Astrocyte of the cerebellum (primary cell): ENCODE measurements at regions not wholly inside any gene's neighbourhood (a gene's known extent, or its start where the extent isn't known, plus 50 kb on each side); places are given as distances from the start of the nearest gene placed in this dataset.

Source experiments
- DNase-seq: peaks from one replicate; pipeline ENCODE4 v3.0.0-alpha.2; 2011; ENCODE audit warnings: low read depth
- H3K4me3 ChIP-seq: 2 replicates; pipeline ENCODE4 v1.5.1; 2011; ENCODE audit warnings: mild to moderate bottlenecking, low read depth, low read length, moderate library complexity
- in situ Hi-C: cut with HindIII; loops from 2 replicates; pipeline ENCODE4 v1.10.0; 2017; ENCODE audit warnings: low sequenced_read_pairs
- TF ChIP-seq, protein P1 (sequence below): IDR thresholded peaks from 2 replicates; pipeline ENCODE4 v1.5.1; 2012; ENCODE audit warnings: low read length, low read depth, moderate library complexity, mild to moderate bottlenecking; ENCODE audit errors: missing control alignments

DNA sequence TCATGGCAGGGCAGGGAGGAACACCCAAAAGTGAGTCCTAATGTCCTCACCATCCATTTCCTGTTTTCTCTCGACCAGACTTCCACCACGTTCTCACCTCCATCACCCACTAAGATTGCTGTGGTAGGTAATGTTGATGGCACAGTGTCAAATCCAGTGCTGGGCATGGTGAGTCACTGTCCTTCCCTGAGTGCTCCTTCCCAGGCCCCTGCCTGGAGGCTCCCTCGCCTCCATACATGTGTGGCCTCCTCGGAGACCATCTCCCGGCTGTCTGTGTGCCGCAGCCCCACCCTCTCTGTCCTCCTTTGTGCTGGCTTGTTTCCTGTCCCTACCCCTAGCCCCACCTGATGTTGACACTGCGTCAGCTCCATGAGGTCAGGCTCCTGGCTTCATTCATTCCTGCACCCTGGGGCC is 177.5 kb downstream of the SYK start:
- H3K4me3 ChIP-seq, result no peak overlapping the region
- DNase-seq, result no peak
- in situ Hi-C loops, result no loop called here
- TF ChIP-seq, protein P1, sequence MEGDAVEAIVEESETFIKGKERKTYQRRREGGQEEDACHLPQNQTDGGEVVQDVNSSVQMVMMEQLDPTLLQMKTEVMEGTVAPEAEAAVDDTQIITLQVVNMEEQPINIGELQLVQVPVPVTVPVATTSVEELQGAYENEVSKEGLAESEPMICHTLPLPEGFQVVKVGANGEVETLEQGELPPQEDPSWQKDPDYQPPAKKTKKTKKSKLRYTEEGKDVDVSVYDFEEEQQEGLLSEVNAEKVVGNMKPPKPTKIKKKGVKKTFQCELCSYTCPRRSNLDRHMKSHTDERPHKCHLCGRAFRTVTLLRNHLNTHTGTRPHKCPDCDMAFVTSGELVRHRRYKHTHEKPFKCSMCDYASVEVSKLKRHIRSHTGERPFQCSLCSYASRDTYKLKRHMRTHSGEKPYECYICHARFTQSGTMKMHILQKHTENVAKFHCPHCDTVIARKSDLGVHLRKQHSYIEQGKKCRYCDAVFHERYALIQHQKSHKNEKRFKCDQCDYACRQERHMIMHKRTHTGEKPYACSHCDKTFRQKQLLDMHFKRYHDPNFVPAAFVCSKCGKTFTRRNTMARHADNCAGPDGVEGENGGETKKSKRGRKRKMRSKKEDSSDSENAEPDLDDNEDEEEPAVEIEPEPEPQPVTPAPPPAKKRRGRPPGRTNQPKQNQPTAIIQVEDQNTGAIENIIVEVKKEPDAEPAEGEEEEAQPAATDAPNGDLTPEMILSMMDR, result no peak

DNA sequence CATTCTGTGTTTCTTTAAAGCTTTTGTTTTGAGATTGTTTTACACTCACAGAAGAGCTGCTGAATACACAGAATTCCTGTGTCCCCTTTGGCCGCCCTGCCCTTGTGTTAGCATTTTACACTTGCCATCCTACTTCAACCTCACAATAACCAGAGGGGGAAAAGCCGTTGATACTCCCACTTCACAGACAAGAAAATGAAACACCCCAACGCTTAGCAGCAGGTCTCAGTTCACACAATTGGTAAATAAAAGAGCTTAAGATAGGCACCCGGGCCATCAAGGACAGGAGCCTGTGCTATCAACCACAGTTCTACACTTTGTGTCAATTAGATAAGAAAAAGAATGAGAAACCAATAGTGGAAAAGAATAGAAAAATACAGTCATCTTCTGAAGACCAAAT is 178.0 kb downstream of the SYK start:
- in situ Hi-C loops, result no loop called here
- TF ChIP-seq, protein P1, result no peak
- H3K4me3 ChIP-seq, result no peak overlapping the region
- no peak for DNase-seq

DNA sequence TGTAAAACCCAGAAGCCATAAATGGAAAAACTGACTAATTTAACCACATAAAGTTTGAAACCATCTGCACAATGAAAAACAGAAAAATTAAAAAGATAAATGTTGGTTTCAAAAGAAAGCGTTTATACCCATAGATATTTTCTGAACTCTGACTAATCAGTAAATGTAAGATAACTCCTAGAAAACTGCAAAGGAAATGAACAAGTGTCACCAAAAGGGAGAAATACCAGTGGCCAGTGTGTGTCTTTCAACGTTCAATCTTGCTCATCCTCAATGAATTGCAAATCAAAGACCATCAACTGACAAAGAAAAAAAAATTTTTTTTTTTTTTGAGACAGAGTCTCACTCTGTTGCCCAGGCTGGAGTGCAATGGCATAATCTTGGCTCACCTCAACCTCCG is 180.1 kb downstream of the SYK start:
- TF ChIP-seq, protein P1, result no peak
- DNase-seq, result no peak
- no peak overlapping the region for H3K4me3 ChIP-seq
- in situ Hi-C loops, result no loop called here

DNA sequence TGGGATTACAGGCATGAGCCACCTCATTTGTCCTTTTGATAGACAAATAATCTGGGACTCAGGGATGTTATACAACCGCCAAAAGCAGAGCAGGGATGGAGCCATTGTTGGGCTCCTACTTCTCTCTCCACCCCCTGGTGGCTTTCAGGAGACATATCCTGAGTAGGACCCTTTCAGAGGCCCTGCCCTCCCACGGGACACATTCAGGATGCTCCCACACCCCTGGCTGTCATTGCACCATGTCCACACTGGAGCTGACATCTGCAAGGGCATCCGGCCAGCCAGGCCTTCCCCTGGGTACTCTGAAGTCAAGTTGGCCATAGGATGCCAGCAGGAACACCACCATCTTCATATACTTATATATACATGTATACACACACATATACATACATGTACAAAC is 181.8 kb downstream of the SYK start:
- no peak overlapping the region for H3K4me3 ChIP-seq
- TF ChIP-seq, protein P1, result no peak
- no peak for DNase-seq
- in situ Hi-C loops, result no loop called here

DNA sequence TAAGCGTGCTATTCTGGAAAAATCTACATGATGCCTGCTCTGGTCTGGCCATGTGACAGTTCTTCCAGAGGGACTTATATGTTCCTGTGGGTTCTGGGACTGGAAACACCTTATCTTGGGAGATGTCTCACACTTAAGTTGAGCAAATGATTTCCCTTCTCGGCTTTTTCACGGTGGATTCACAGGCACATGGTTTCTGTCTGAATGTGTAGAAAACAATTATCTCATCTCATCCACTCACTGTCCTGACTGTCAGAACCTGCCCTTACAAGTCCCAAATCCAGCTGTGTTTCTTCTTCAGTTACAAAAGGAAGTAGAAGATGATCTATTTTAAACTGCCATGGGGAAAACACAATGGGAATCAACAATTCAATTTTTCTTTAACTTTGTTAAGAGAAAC is 184.0 kb downstream of the SYK start:
- TF ChIP-seq, protein P1, result no peak
- in situ Hi-C loops, result no loop called here
- no peak for DNase-seq
- no peak overlapping the region for H3K4me3 ChIP-seq

DNA sequence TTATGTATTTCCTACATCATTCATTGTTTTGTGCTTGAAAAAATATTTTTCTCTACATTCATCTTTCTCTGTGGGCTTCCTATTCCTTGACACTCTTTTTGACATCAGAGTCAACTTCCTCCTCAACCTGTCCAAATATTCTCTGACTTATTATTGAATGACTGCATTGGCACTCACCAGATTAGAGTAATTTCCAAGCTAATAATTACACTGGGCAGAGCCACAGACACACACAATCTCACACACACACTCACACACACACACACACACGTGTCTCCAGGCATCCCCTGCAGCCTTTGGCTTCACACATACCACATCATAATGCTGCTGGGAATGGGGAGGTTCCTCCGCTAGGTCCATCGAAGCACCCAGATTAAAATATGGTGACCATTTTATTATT is 184.5 kb downstream of the SYK start:
- no peak for DNase-seq
- TF ChIP-seq, protein P1, result no peak
- in situ Hi-C loops, result no loop called here
- H3K4me3 ChIP-seq, result no peak overlapping the region

DNA sequence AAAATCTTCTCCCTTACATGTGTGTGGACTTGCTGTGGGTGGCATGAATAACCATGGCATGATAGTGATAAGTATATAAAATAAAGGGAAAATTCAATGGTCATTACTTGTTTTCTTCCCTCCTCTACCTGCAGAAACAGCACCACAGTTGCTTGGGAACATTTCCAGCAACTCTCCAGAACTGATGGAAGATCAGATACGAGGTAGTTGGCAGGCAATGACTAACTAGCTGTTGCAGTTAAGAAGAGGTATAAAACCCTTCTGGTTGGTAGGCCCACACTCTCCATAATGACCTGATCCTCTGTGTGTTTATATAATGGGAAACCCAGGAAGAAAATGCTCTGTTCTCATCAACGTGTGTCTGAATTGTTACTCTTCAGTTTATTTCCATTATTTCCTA is 185.9 kb downstream of the SYK start:
- no peak for DNase-seq
- H3K4me3 ChIP-seq, result no peak overlapping the region
- in situ Hi-C loops, result no loop called here
- TF ChIP-seq, protein P1, result no peak
